ENCODE measurements at regions not wholly inside any gene's neighbourhood (a gene's known extent, or its start where the extent isn't known, plus 50 kb on each side); places are given as distances from the start of the nearest gene placed in this dataset.

DNA sequence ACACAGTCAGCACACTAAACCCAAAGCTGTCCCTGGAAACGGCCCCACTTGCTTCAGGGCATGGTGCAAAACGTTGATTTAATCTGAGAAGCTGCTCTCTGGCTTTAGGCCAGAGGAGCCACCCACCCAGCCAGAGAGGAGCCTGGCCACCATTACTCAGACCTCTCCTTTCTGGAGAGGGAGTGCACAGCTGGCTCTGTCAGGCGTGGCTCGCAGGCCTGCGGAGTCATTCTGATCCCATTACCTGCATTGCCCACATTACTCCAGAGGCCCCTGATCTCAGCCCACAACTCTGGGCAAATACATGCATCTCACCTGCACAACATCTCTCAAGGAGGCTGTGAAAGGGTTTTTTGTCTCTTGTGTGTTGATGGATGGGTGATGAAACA is 370.0 kb upstream of the IGFBP3 start:
- no peak for TF ChIP-seq EZH2 (IDR thresholded peaks at IDR 0.05; ENCODE audit: low read depth, low read length, severe bottlenecking)
- no peak for TF ChIP-seq JUN (IDR thresholded peaks at IDR 0.05; ENCODE audit: low read depth, low read length)
- no peak for TF ChIP-seq EGR1 (IDR thresholded peaks at IDR 0.05; ENCODE audit: borderline replicate concordance, low read depth, low read length)
- no peak for TF ChIP-seq SP2 (IDR thresholded peaks at IDR 0.05; ENCODE audit: low read length)
- TF ChIP-seq, protein P1, sequence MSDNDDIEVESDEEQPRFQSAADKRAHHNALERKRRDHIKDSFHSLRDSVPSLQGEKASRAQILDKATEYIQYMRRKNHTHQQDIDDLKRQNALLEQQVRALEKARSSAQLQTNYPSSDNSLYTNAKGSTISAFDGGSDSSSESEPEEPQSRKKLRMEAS (IDR thresholded peaks at IDR 0.05) = no peak
- no peak for TF ChIP-seq CEBPB (IDR thresholded peaks at IDR 0.05; ENCODE audit: low read depth, low read length)
- no peak for TF ChIP-seq BRCA1 (IDR thresholded peaks at IDR 0.05; ENCODE audit: low read depth, low read length)
- TF ChIP-seq, protein P2, sequence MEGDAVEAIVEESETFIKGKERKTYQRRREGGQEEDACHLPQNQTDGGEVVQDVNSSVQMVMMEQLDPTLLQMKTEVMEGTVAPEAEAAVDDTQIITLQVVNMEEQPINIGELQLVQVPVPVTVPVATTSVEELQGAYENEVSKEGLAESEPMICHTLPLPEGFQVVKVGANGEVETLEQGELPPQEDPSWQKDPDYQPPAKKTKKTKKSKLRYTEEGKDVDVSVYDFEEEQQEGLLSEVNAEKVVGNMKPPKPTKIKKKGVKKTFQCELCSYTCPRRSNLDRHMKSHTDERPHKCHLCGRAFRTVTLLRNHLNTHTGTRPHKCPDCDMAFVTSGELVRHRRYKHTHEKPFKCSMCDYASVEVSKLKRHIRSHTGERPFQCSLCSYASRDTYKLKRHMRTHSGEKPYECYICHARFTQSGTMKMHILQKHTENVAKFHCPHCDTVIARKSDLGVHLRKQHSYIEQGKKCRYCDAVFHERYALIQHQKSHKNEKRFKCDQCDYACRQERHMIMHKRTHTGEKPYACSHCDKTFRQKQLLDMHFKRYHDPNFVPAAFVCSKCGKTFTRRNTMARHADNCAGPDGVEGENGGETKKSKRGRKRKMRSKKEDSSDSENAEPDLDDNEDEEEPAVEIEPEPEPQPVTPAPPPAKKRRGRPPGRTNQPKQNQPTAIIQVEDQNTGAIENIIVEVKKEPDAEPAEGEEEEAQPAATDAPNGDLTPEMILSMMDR (IDR thresholded peaks at IDR 0.05; ENCODE audit: control extremely low read depth in 1 of 3, insufficient read depth in 1 of 3, low read depth in 1 of 3, low read length in 3 of 3) = no peak
- no peak for TF ChIP-seq RNF2 (IDR thresholded peaks at IDR 0.05; ENCODE audit: borderline replicate concordance, low read depth, low read length, missing control alignments, poor library complexity, severe bottlenecking)
- TF ChIP-seq POLR2AphosphoS5 (IDR thresholded peaks at IDR 0.05; ENCODE audit: low read depth, low read length) = no peak

Data from H1 (cell line).